K562 (cell line): ENCODE measurements at regions not wholly inside any gene's neighbourhood (a gene's known extent, or its start where the extent isn't known, plus 50 kb on each side); places are given as distances from the start of the nearest gene placed in this dataset.

Source experiments
- ATAC-seq: fragments of 200-7000 bp; cut with Tn5 transposase; 3 replicates; pipeline ENCODE4 v1.9.1; 2020; ENCODE audit warnings: moderate library complexity
- BruUV-seq: library from RNA; stranded (reverse); fragments of 400-500 nt; replicated peaks from 2 replicates; lab custom pipeline; 2021; lab: Mats Ljungman, UMichigan
- CTCF ChIA-PET: fragments of 300-600 bp; formaldehyde crosslinking; extraction: SDS; loops from one replicate; lab custom pipeline; 2021; ENCODE audit warnings: low intra/inter-chr PET ratio; lab: Yijun Ruan, JAX
- POLR2A ChIA-PET: fragments of 300-600, 350-650 bp; sonication (Branson Sonifier 250); formaldehyde crosslinking; extraction: SDS; loops from one replicate; lab custom pipeline; 2021; ENCODE audit warnings: antibody characterized with exemption, inconsistent platforms; lab: Yijun Ruan, JAX
- DNase-seq, 4 experiments: peaks; one replicate each; pipeline versions ENCODE4 v3.0.0 to v3.0.0-alpha.2; 2011 to 2018; ENCODE audit warnings: low spot score in 3 of 4, mixed read lengths in 3 of 4; ENCODE audit errors: extremely low read depth in 1 of 4
- FAIRE-seq: peaks from 2 replicates; lab custom pipeline; 2011; peaks lifted over from hg19 to GRCh38; lab: Jason Lieb, UNC
- H2AFZ ChIP-seq: 2 replicates; pipeline ENCODE4 v1.6.0; 2011; ENCODE audit warnings: low read depth, low read length, control low read depth, inconsistent platforms
- H3K27ac ChIP-seq: fragments of 200-600 bp; 3 replicates; pipeline ENCODE4 v1.8.0; 2011; ENCODE audit warnings: low read depth, mild to moderate bottlenecking, control low read depth, inconsistent platforms, low read length, moderate library complexity, mixed read lengths; ENCODE audit errors: extremely low read depth
- H3K27me3 ChIP-seq, 2 experiments: fragments of 300-600 bp in 1 of 2; 2 replicates in 1 of 2; 3 replicates in 1 of 2; pipeline versions ENCODE4 v1.6.0 to v1.8.0; 2011; ENCODE audit warnings: inconsistent platforms in 2 of 2, low read length in 2 of 2, mild to moderate bottlenecking in 1 of 2, mixed read lengths in 1 of 2, moderate library complexity in 1 of 2; ENCODE audit not compliant: control insufficient read depth in 2 of 2, insufficient read depth in 2 of 2
- H3K36me3 ChIP-seq: fragments of 300-600 bp; 3 replicates; pipeline ENCODE4 v1.8.0; 2011; ENCODE audit warnings: mild to moderate bottlenecking, low read length, inconsistent platforms; ENCODE audit not compliant: control insufficient read depth, insufficient read depth
- H3K4me1 ChIP-seq, 2 experiments: fragments of 200-600 bp in 1 of 2; replicated peaks in 1 of 2; 2 replicates in 1 of 2; 3 replicates in 1 of 2; pipeline versions ENCODE4 v1.5.1 to v1.8.0; 2011; ENCODE audit warnings: inconsistent platforms in 2 of 2, low read length in 2 of 2, mild to moderate bottlenecking in 1 of 2, mixed read lengths in 1 of 2, moderate library complexity in 1 of 2; ENCODE audit not compliant: control insufficient read depth in 2 of 2, insufficient read depth in 2 of 2
- H3K4me2 ChIP-seq: 2 replicates; pipeline ENCODE4 v1.6.1; 2011; ENCODE audit warnings: low read length, control low read depth, inconsistent platforms, mixed read lengths; ENCODE audit not compliant: insufficient read depth
- H3K4me3 ChIP-seq: fragments of 200-600 bp; sonication (generic), shearing (Covaris generic); 2 replicates; pipeline ENCODE4 v1.5.1; 2016; ENCODE audit warnings: control low read depth, inconsistent platforms
- H3K79me2 ChIP-seq: fragments of 200-600 bp; 3 replicates; pipeline ENCODE4 v1.8.0; 2011; ENCODE audit warnings: low read length, inconsistent platforms; ENCODE audit not compliant: control insufficient read depth, insufficient read depth
- H3K9ac ChIP-seq, 2 experiments: 2 replicates each; pipeline versions ENCODE4 v1.6.0 to v1.6.1; 2011; ENCODE audit warnings: low read depth in 2 of 2, low read length in 2 of 2, control low read depth in 1 of 2, inconsistent platforms in 1 of 2, mild to moderate bottlenecking in 1 of 2, mixed read lengths in 1 of 2; ENCODE audit not compliant: insufficient read depth in 1 of 2
- H3K9me1 ChIP-seq: one replicate; pipeline ENCODE4 v1.6.0; 2011; ENCODE audit warnings: inconsistent platforms, mild to moderate bottlenecking, low read length, moderate library complexity; ENCODE audit not compliant: control insufficient read depth, insufficient read depth
- H3K9me3 ChIP-seq: replicated peaks from 2 replicates; pipeline ENCODE4 v1.5.1; 2011; ENCODE audit warnings: low read depth, low read length, inconsistent platforms; ENCODE audit not compliant: control insufficient read depth, insufficient read depth
- H4K20me1 ChIP-seq: replicated peaks from 2 replicates; pipeline ENCODE4 v1.6.1; 2011; ENCODE audit warnings: low read length, inconsistent platforms, mixed read lengths; ENCODE audit not compliant: control insufficient read depth, insufficient read depth
- C11orf30 ChIP-seq: fragments of 450-650 bp; IDR thresholded peaks from 2 replicates; pipeline ENCODE4 v1.6.1; 2016; ENCODE audit warnings: low read depth, mild to moderate bottlenecking
- DLX4 ChIP-seq: fragments of 250-450 bp; sonication (Bioruptor Pico); IDR thresholded peaks from 2 replicates; pipeline ENCODE4 v1.6.1; 2021; ENCODE audit warnings: mild to moderate bottlenecking
- GABPB2 ChIP-seq: fragments of 250-450 bp; sonication (Bioruptor Pico); conservative IDR thresholded peaks from 2 replicates; pipeline ENCODE4 v1.5.1; 2021; ENCODE audit warnings: mild to moderate bottlenecking
- HDAC6 ChIP-seq: IDR thresholded peaks from 2 replicates; pipeline ENCODE4 v1.6.1; 2012; ENCODE audit warnings: low read depth, mild to moderate bottlenecking, control low read depth, inconsistent platforms, low read length, moderate library complexity
- IRF2 ChIP-seq: sonication (generic); formaldehyde crosslinking; IDR thresholded peaks from 2 replicates; pipeline ENCODE4 v1.8.1; 2022; ENCODE audit warnings: mild to moderate bottlenecking, missing genetic modification reagents
- LEF1 ChIP-seq: fragments of 450-650 bp; IDR thresholded peaks from 2 replicates; pipeline ENCODE4 v1.6.1; 2016; ENCODE audit warnings: mild to moderate bottlenecking
- MAFF ChIP-seq: IDR thresholded peaks from 2 replicates; pipeline ENCODE4 v1.6.1; 2012; ENCODE audit warnings: low read length, improper control_type of control experiment
- MAFG ChIP-seq: fragments of 450-650 bp; conservative IDR thresholded peaks from 2 replicates; pipeline ENCODE4 v1.6.1; 2016; ENCODE audit warnings: missing genetic modification characterization, missing compliant biosample characterization
- MAFK ChIP-seq: IDR thresholded peaks from 2 replicates; pipeline ENCODE4 v1.6.1; 2011; ENCODE audit warnings: low read length, improper control_type of control experiment
- POLR2H ChIP-seq: IDR thresholded peaks from 2 replicates; pipeline ENCODE4 v1.6.1; 2016; ENCODE audit warnings: missing genetic modification characterization, low read depth, mild to moderate bottlenecking, control low read depth, missing compliant biosample characterization, moderate library complexity
- TBL1XR1 ChIP-seq, 2 experiments: IDR thresholded peaks; 2 replicates each; pipeline ENCODE4 v1.6.1; 2012; ENCODE audit warnings: improper control_type of control experiment in 2 of 2, low read length in 2 of 2, mild to moderate bottlenecking in 1 of 2
- TFAM ChIP-seq: fragments of 250-450 bp; sonication (Bioruptor Pico); conservative IDR thresholded peaks from 2 replicates; pipeline ENCODE4 v1.5.0; 2021; ENCODE audit warnings: mild to moderate bottlenecking, moderate library complexity
- U2AF2 ChIP-seq: fragments of 200-400 bp; formaldehyde crosslinking; optimal IDR thresholded peaks from 2 replicates; pipeline ENCODE3; 2017; ENCODE audit warnings: low read depth, mild to moderate bottlenecking, low read length
- ZEB2 ChIP-seq: fragments of 450-650 bp; IDR thresholded peaks from 2 replicates; pipeline ENCODE4 v1.6.1; 2016
- ZNF217 ChIP-seq: sonication (generic); formaldehyde crosslinking; IDR thresholded peaks from 2 replicates; pipeline ENCODE4 v1.8.0; 2022; ENCODE audit warnings: mild to moderate bottlenecking, missing genetic modification reagents
- ZNF347 ChIP-seq: fragments of 450-650 bp; formaldehyde crosslinking; IDR thresholded peaks from 2 replicates; pipeline ENCODE4 v1.4.0; 2020; ENCODE audit warnings: low read depth, mild to moderate bottlenecking, moderate library complexity
- ZNF696 ChIP-seq: fragments of 250-450 bp; sonication (Bioruptor Pico); conservative IDR thresholded peaks from 2 replicates; pipeline ENCODE4 v1.4.0; 2020; ENCODE audit warnings: mild to moderate bottlenecking, moderate library complexity
- ZNF780A ChIP-seq: fragments of 250-450 bp; sonication (Bioruptor Pico); IDR thresholded peaks from 2 replicates; pipeline ENCODE4 v1.5.0; 2021; ENCODE audit warnings: mild to moderate bottlenecking
- WGBS: fragments of 100-300 bp; shearing (Covaris generic); methylation state at CpG from one replicate; pipeline ENCODE4 v1.1.6; 2016; ENCODE audit warnings: low coverage, mixed read lengths; ENCODE audit not compliant: insufficient coverage; ENCODE audit errors: missing lambda C conversion rate; 5-methylcytosine and 5-hydroxymethylcytosine counted together
- in situ Hi-C: fragments of 300-500 bp; cut with MboI; formaldehyde crosslinking; loops from 4 replicates; pipeline ENCODE4 v1.15.0; 2018; ENCODE audit warnings: inconsistent platforms, mixed read lengths
- intact Hi-C: fragments of 100-400 bp; cut with micrococcal nuclease; formaldehyde crosslinking; loops from 2 replicates; pipeline ENCODE4 v1.14.2; 2022
- TF ChIP-seq, protein P1 (sequence below): IDR thresholded peaks from 3 replicates; pipeline ENCODE4 v1.6.1; 2011; ENCODE audit warnings: borderline replicate concordance, mild to moderate bottlenecking; ENCODE audit not compliant: insufficient read length, insufficient read depth
- TF ChIP-seq, protein P2 (sequence below): fragments of 250-450 bp; sonication (Bioruptor Pico); IDR thresholded peaks from 2 replicates; pipeline ENCODE4 v1.5.0; 2021
- TF ChIP-seq, protein P3 (sequence below): fragments of 250-450 bp; sonication (Bioruptor Pico); IDR thresholded peaks from 2 replicates; pipeline ENCODE4 v1.9.0; 2021; ENCODE audit warnings: mild to moderate bottlenecking, inconsistent platforms

- intact Hi-C loops: no loop called here
- Histone ChIP-seq H3K4me3 (no peak overlapping the region), H3K4me1 (no peaks in the 10 kb centered on the region), H3K9ac (no peak overlapping the region), H3K27me3 (no peaks in the 10 kb centered on the region), H3K9me3 (no peaks in the 10 kb centered on the region), H4K20me1 (no peaks in the 10 kb centered on the region), H3K9me1 (no peaks in the 10 kb centered on the region), H3K36me3 (no peaks in the 10 kb centered on the region), H3K79me2 (no peaks in the 10 kb centered on the region), H3K4me2 (no peak overlapping the region), H3K27ac (no peak overlapping the region), H2AFZ (no peak overlapping the region)
- in situ Hi-C loops: no loop called here
- WGBS: 0% methylated on average over 2 of the region's 2 CpGs
- ChIA-PET POLR2A (no interaction called here), CTCF (no interaction called here)
- DNase-seq (no peak), FAIRE-seq (no peak), ATAC-seq (no peak)
- BruUV-seq: no TSS peak
- TF ChIP-seq TBL1XR1 (IDR thresholded peaks at IDR 0.05; ENCODE audit: low read length in 2 of 2) (no peak), ZEB2 (no peak), ZNF347 (CRISPR knock-in tag) (no peak), TFAM (CRISPR knock-in tag) (no peak), C11orf30 (peak; percentile 83), ZNF696 (CRISPR knock-in tag) (no peak), IRF2 (CRISPR knock-in tag) (no peak), ZNF217 (no peak), POLR2H (tag) (no peak), HDAC6 (no peak), MAFF (peak; percentile 46; the same call in 1 of the 2 replicates), LEF1 (no peak), ZNF780A (CRISPR knock-in tag) (no peak), GABPB2 (CRISPR knock-in tag) (no peak), DLX4 (CRISPR knock-in tag) (no peak), MAFK (peak; percentile 31; the same call in 1 of the 2 replicates), MAFG (tag) (peak; percentile 78), U2AF2 (no peak)
- TF ChIP-seq, protein P1, sequence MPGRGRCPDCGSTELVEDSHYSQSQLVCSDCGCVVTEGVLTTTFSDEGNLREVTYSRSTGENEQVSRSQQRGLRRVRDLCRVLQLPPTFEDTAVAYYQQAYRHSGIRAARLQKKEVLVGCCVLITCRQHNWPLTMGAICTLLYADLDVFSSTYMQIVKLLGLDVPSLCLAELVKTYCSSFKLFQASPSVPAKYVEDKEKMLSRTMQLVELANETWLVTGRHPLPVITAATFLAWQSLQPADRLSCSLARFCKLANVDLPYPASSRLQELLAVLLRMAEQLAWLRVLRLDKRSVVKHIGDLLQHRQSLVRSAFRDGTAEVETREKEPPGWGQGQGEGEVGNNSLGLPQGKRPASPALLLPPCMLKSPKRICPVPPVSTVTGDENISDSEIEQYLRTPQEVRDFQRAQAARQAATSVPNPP: no peak
- TF ChIP-seq, protein P2, sequence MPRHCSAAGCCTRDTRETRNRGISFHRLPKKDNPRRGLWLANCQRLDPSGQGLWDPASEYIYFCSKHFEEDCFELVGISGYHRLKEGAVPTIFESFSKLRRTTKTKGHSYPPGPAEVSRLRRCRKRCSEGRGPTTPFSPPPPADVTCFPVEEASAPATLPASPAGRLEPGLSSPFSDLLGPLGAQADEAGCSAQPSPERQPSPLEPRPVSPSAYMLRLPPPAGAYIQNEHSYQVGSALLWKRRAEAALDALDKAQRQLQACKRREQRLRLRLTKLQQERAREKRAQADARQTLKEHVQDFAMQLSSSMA: no peak
- TF ChIP-seq, protein P3, sequence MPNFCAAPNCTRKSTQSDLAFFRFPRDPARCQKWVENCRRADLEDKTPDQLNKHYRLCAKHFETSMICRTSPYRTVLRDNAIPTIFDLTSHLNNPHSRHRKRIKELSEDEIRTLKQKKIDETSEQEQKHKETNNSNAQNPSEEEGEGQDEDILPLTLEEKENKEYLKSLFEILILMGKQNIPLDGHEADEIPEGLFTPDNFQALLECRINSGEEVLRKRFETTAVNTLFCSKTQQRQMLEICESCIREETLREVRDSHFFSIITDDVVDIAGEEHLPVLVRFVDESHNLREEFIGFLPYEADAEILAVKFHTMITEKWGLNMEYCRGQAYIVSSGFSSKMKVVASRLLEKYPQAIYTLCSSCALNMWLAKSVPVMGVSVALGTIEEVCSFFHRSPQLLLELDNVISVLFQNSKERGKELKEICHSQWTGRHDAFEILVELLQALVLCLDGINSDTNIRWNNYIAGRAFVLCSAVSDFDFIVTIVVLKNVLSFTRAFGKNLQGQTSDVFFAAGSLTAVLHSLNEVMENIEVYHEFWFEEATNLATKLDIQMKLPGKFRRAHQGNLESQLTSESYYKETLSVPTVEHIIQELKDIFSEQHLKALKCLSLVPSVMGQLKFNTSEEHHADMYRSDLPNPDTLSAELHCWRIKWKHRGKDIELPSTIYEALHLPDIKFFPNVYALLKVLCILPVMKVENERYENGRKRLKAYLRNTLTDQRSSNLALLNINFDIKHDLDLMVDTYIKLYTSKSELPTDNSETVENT (CRISPR knock-in tag): no peak
Measured at GRCh38 chr12:27875677-27876076, 95.6 kb upstream of the MANSC4 start.
